GM12878 (cell line): ENCODE measurements at regions not wholly inside any gene's neighbourhood (a gene's known extent, or its start where the extent isn't known, plus 50 kb on each side); places are given as distances from the start of the nearest gene placed in this dataset.

ENCODE experiments used
- ATAC-seq: fragments of 200-7000 bp; cut with Tn5 transposase; 3 replicates; pipeline ENCODE4 v1.9.1; 2020; ENCODE audit warnings: mild to moderate bottlenecking, moderate library complexity
- BruUV-seq: library from RNA; stranded (reverse); fragments of 400-500 nt; replicated peaks from 2 replicates; lab custom pipeline; 2021; lab: Mats Ljungman, UMichigan
- CTCF ChIA-PET: fragments of 300-600 bp; sonication (Branson Sonifier 250); formaldehyde crosslinking; extraction: SDS; loops from one replicate; lab custom pipeline; 2021; ENCODE audit warnings: inconsistent platforms; lab: Yijun Ruan, JAX
- POLR2A ChIA-PET: fragments of 350-600 bp; formaldehyde crosslinking; extraction: SDS; loops from one replicate; lab custom pipeline; 2021; ENCODE audit warnings: inconsistent platforms; lab: Charles Lee
- RAD21 ChIA-PET: fragments of 300-600 bp; sonication (Branson Sonifier 250); formaldehyde crosslinking; loops from one replicate; lab custom pipeline; 2023; ENCODE audit warnings: antibody characterized with exemption; ENCODE audit not compliant: unreplicated experiment; lab: Charles Lee
- SMC1A ChIA-PET: fragments of 300-600 bp; sonication (Branson Sonifier 250); formaldehyde crosslinking; loops from one replicate; lab custom pipeline; 2023; ENCODE audit not compliant: unreplicated experiment, uncharacterized antibody; lab: Charles Lee
- DNase-seq: peaks from one replicate; pipeline ENCODE4 v3.0.0-alpha.2; 2011; ENCODE audit warnings: low read depth, low spot score
- FAIRE-seq: peaks from 3 replicates; lab custom pipeline; 2011; peaks lifted over from hg19 to GRCh38; lab: Jason Lieb, UNC
- H2AFZ ChIP-seq: 2 replicates; pipeline ENCODE4 v1.6.0; 2011; ENCODE audit warnings: low read depth, low read length, control low read depth; ENCODE audit not compliant: control insufficient read depth
- H3K27ac ChIP-seq: 2 replicates; pipeline ENCODE4 v1.5.1; 2011; ENCODE audit warnings: control low read depth; ENCODE audit not compliant: control insufficient read depth, insufficient read depth
- H3K27me3 ChIP-seq, 2 experiments: replicated peaks in 1 of 2; 2 replicates each; pipeline versions ENCODE4 v1.6.0 to v1.6.1; 2011; ENCODE audit warnings: low read length in 1 of 2; ENCODE audit not compliant: control insufficient read depth in 2 of 2, insufficient read depth in 2 of 2
- H3K36me3 ChIP-seq, 2 experiments: 2 replicates each; pipeline ENCODE4 v1.5.1; 2011; ENCODE audit warnings: low read length in 1 of 2; ENCODE audit not compliant: control insufficient read depth in 2 of 2, insufficient read depth in 2 of 2
- H3K4me1 ChIP-seq: 2 replicates; pipeline ENCODE4 v1.6.1; 2011; ENCODE audit warnings: mild to moderate bottlenecking, low read length, moderate library complexity, mixed read lengths; ENCODE audit not compliant: control insufficient read depth, insufficient read depth
- H3K4me2 ChIP-seq: 2 replicates; pipeline ENCODE4 v1.6.0; 2011; ENCODE audit warnings: control low read depth; ENCODE audit not compliant: control insufficient read depth, insufficient read depth
- H3K4me3 ChIP-seq: fragments of 200-600 bp; sonication (generic); 2 replicates; pipeline ENCODE4 v1.5.1; 2016
- H3K79me2 ChIP-seq: 2 replicates; pipeline ENCODE4 v1.6.0; 2011; ENCODE audit warnings: low read length; ENCODE audit not compliant: control insufficient read depth, insufficient read depth
- H3K9ac ChIP-seq: 2 replicates; pipeline ENCODE4 v1.8.0; 2011; ENCODE audit warnings: low read length, control low read depth, mixed read lengths; ENCODE audit not compliant: control insufficient read depth, insufficient read depth
- H3K9me3 ChIP-seq: replicated peaks from 3 replicates; pipeline ENCODE4 v1.5.1; 2011; ENCODE audit warnings: mild to moderate bottlenecking, low read length; ENCODE audit not compliant: control insufficient read depth, insufficient read depth
- H4K20me1 ChIP-seq: 2 replicates; pipeline ENCODE4 v1.6.0; 2011; ENCODE audit not compliant: control insufficient read depth, insufficient read depth
- ATF7 ChIP-seq: fragments of 450-650 bp; IDR thresholded peaks from 2 replicates; pipeline ENCODE4 v1.6.1; 2016; ENCODE audit warnings: low read depth, mild to moderate bottlenecking
- BCLAF1 ChIP-seq: fragments of 450-650 bp; IDR thresholded peaks from 2 replicates; pipeline ENCODE4 v1.6.1; 2017; ENCODE audit warnings: antibody characterized with exemption, mild to moderate bottlenecking, moderate library complexity
- BRCA1 ChIP-seq: IDR thresholded peaks from 2 replicates; pipeline ENCODE4 v1.6.1; 2011; ENCODE audit warnings: low read depth, low read length, improper control_type of control experiment
- E4F1 ChIP-seq: fragments of 450-650 bp; IDR thresholded peaks from 2 replicates; pipeline ENCODE4 v1.6.1; 2018; ENCODE audit warnings: borderline replicate concordance, mild to moderate bottlenecking; ENCODE audit not compliant: partially characterized antibody
- GABPA ChIP-seq: IDR thresholded peaks from 2 replicates; pipeline ENCODE4 v1.6.1; 2014; ENCODE audit warnings: antibody characterized with exemption, low read depth, mild to moderate bottlenecking, inconsistent platforms
- IKZF1 ChIP-seq: fragments of 450-650 bp; conservative IDR thresholded peaks from 2 replicates; pipeline ENCODE4 v1.6.1; 2017; ENCODE audit warnings: antibody characterized with exemption, mild to moderate bottlenecking
- POLR2AphosphoS5 ChIP-seq: IDR thresholded peaks from 2 replicates; pipeline ENCODE4 v1.6.1; 2011; ENCODE audit warnings: mild to moderate bottlenecking, low read length, inconsistent platforms
- TCF7 ChIP-seq: IDR thresholded peaks from 2 replicates; pipeline ENCODE4 v1.6.1; 2014; ENCODE audit warnings: antibody characterized with exemption, borderline replicate concordance
- ZNF24 ChIP-seq: fragments of 450-650 bp; IDR thresholded peaks from 2 replicates; pipeline ENCODE4 v1.6.1; 2017; ENCODE audit warnings: antibody characterized with exemption, mild to moderate bottlenecking
- ZNF687 ChIP-seq: fragments of 450-650 bp; IDR thresholded peaks from 2 replicates; pipeline ENCODE4 v1.6.1; 2017; ENCODE audit warnings: mild to moderate bottlenecking, moderate library complexity
- WGBS: methylation state at CpG from one replicate; pipeline ENCODE4 v1.1.6; 2016; ENCODE audit warnings: low lambda C conversion rate; ENCODE audit not compliant: insufficient replicate concordance, insufficient coverage; ENCODE audit errors: missing lambda C conversion rate; 5-methylcytosine and 5-hydroxymethylcytosine counted together
- in situ Hi-C: fragments of 300-500 bp; cut with MboI; formaldehyde crosslinking; loops from 9 replicates; pipeline ENCODE4 v1.14.3; 2018; ENCODE audit warnings: mixed read lengths
- intact Hi-C: fragments of 100-400 bp; cut with micrococcal nuclease; formaldehyde crosslinking; loops from one replicate; pipeline ENCODE4 v1.14.2; 2022; ENCODE audit not compliant: unreplicated experiment
- TF ChIP-seq, protein P1 (sequence below): fragments of 150-350 bp; IDR thresholded peaks from 2 replicates; pipeline ENCODE4 v1.6.1; 2014; ENCODE audit warnings: mild to moderate bottlenecking, low read depth, low read length

- no peak for TF ChIP-seq E4F1
- no peak for TF ChIP-seq IKZF1
- TF ChIP-seq, all 136 proteins: peak for 0
Observed at GRCh38 chr10:109428775-109429491, 494.4 kb downstream of the XPNPEP1 start (continued).

GRCh38 chr10:109427411-109427810 is 495.9 kb downstream of the XPNPEP1 start:
- no peaks in the 10 kb centered on the region for H3K36me3 ChIP-seq
- no peaks in the 10 kb centered on the region for H3K27me3 ChIP-seq
- in situ Hi-C loops: no loop called here
- H2AFZ ChIP-seq: no peak overlapping the region
- no peak overlapping the region for H3K4me2 ChIP-seq
- SMC1A ChIA-PET: no interaction called here
- intact Hi-C loops: no loop called here
- no peaks in the 10 kb centered on the region for H3K9me3 ChIP-seq
- BruUV-seq: no TSS peak
- no peak overlapping the region for H3K4me3 ChIP-seq
- H3K4me1 ChIP-seq: no peaks in the 10 kb centered on the region
- CTCF ChIA-PET: no interaction called here
- H3K79me2 ChIP-seq: no peaks in the 10 kb centered on the region
- ATAC-seq: no peak
- 8% methylated on average over 2 of the region's 2 CpGs for WGBS
- no peaks in the 10 kb centered on the region for H4K20me1 ChIP-seq
- H3K27ac ChIP-seq: no peak overlapping the region
- no peak for FAIRE-seq
- H3K9ac ChIP-seq: no peak overlapping the region
- POLR2A ChIA-PET: no interaction called here
- RAD21 ChIA-PET: no interaction called here
- DNase-seq: no peak
- no peak for TF ChIP-seq ZNF24
- no peak for TF ChIP-seq TCF7
- TF ChIP-seq BRCA1: no peak
- no peak for TF ChIP-seq GABPA
- TF ChIP-seq, protein P1, sequence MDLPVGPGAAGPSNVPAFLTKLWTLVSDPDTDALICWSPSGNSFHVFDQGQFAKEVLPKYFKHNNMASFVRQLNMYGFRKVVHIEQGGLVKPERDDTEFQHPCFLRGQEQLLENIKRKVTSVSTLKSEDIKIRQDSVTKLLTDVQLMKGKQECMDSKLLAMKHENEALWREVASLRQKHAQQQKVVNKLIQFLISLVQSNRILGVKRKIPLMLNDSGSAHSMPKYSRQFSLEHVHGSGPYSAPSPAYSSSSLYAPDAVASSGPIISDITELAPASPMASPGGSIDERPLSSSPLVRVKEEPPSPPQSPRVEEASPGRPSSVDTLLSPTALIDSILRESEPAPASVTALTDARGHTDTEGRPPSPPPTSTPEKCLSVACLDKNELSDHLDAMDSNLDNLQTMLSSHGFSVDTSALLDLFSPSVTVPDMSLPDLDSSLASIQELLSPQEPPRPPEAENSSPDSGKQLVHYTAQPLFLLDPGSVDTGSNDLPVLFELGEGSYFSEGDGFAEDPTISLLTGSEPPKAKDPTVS: no peak
- TF ChIP-seq BCLAF1: no peak
- no peak for TF ChIP-seq POLR2AphosphoS5
- no peak for TF ChIP-seq ATF7
- TF ChIP-seq ZNF687: no peak
